HL-60 (cell line): ENCODE measurements at regions not wholly inside any gene's neighbourhood (a gene's known extent, or its start where the extent isn't known, plus 50 kb on each side); places are given as distances from the start of the nearest gene placed in this dataset.

Experiments used
- GABPA ChIP-seq: IDR thresholded peaks from 2 replicates; pipeline ENCODE4 v1.6.1; 2012; ENCODE audit warnings: low read depth
- POLR2AphosphoS5 ChIP-seq: IDR thresholded peaks from 2 replicates; pipeline ENCODE4 v1.6.1; 2012; ENCODE audit warnings: low read depth
- SPI1 ChIP-seq: IDR thresholded peaks from 2 replicates; pipeline ENCODE4 v1.6.1; 2012; ENCODE audit warnings: low read depth, mild to moderate bottlenecking, borderline replicate concordance
- TF ChIP-seq, protein P1 (sequence below): IDR thresholded peaks from one replicate; pipeline ENCODE4 v1.5.1; 2011; ENCODE audit warnings: low read length, control low read depth, inconsistent platforms; ENCODE audit not compliant: insufficient read depth
- TF ChIP-seq, protein P2 (sequence below): IDR thresholded peaks from 2 replicates; pipeline ENCODE4 v1.6.1; 2012; ENCODE audit warnings: low read depth; ENCODE audit not compliant: insufficient replicate concordance

DNA sequence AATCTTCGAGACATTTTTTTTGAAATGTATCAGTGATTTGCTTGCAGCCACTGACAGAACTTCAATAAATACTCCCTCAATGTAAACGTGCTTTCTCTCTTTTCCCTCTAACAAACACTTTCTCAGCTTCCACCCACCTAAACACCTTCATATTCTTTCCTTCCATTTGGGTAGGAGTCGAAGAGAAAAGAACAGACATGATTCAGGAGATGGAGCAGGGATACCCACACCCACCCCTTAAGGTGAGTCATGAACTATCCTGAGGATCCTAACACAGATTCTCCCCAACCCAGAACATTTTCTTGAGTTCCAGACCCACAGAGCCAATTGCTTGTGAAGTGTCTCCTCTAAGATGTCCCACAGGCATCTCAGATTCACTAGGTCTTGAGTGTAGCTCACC lies 488.8 kb downstream of the CDK5RAP2 start:
- TF ChIP-seq, protein P1, sequence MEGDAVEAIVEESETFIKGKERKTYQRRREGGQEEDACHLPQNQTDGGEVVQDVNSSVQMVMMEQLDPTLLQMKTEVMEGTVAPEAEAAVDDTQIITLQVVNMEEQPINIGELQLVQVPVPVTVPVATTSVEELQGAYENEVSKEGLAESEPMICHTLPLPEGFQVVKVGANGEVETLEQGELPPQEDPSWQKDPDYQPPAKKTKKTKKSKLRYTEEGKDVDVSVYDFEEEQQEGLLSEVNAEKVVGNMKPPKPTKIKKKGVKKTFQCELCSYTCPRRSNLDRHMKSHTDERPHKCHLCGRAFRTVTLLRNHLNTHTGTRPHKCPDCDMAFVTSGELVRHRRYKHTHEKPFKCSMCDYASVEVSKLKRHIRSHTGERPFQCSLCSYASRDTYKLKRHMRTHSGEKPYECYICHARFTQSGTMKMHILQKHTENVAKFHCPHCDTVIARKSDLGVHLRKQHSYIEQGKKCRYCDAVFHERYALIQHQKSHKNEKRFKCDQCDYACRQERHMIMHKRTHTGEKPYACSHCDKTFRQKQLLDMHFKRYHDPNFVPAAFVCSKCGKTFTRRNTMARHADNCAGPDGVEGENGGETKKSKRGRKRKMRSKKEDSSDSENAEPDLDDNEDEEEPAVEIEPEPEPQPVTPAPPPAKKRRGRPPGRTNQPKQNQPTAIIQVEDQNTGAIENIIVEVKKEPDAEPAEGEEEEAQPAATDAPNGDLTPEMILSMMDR: no peak
- TF ChIP-seq, protein P2, sequence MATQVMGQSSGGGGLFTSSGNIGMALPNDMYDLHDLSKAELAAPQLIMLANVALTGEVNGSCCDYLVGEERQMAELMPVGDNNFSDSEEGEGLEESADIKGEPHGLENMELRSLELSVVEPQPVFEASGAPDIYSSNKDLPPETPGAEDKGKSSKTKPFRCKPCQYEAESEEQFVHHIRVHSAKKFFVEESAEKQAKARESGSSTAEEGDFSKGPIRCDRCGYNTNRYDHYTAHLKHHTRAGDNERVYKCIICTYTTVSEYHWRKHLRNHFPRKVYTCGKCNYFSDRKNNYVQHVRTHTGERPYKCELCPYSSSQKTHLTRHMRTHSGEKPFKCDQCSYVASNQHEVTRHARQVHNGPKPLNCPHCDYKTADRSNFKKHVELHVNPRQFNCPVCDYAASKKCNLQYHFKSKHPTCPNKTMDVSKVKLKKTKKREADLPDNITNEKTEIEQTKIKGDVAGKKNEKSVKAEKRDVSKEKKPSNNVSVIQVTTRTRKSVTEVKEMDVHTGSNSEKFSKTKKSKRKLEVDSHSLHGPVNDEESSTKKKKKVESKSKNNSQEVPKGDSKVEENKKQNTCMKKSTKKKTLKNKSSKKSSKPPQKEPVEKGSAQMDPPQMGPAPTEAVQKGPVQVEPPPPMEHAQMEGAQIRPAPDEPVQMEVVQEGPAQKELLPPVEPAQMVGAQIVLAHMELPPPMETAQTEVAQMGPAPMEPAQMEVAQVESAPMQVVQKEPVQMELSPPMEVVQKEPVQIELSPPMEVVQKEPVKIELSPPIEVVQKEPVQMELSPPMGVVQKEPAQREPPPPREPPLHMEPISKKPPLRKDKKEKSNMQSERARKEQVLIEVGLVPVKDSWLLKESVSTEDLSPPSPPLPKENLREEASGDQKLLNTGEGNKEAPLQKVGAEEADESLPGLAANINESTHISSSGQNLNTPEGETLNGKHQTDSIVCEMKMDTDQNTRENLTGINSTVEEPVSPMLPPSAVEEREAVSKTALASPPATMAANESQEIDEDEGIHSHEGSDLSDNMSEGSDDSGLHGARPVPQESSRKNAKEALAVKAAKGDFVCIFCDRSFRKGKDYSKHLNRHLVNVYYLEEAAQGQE: no peak
- no peak for TF ChIP-seq POLR2AphosphoS5
- no peak for TF ChIP-seq GABPA
- TF ChIP-seq SPI1: no peak
